ENCODE measurements at regions not wholly inside any gene's neighbourhood (a gene's known extent, or its start where the extent isn't known, plus 50 kb on each side); places are given as distances from the start of the nearest gene placed in this dataset.

DNA sequence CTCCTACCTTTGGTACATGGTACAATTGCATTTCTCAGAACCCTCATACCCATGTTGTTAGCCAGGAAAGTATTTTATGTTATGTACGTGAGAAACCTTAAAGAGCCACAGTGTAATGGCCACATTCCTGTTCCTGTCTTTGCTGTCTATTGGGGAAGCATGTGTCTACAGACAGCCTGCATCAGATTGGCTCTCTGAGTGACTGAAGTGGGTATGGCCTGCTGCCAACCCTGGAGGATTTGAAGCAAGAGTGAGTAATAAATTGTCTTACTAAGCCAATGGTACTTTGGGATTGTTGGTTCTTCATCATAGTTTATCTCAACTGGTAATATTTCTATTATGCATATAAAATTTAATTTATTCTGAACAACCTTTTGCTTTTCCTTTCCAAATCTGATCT is 574.1 kb downstream of the LMO7 start:
- no peak for DNase-seq (ENCODE audit: low read depth in 2 of 2)

GRCh38 chr13:76198568-76199163 is 562.5 kb downstream of the LMO7 start:
- no peak for DNase-seq (ENCODE audit: low read depth in 2 of 2)

DNA sequence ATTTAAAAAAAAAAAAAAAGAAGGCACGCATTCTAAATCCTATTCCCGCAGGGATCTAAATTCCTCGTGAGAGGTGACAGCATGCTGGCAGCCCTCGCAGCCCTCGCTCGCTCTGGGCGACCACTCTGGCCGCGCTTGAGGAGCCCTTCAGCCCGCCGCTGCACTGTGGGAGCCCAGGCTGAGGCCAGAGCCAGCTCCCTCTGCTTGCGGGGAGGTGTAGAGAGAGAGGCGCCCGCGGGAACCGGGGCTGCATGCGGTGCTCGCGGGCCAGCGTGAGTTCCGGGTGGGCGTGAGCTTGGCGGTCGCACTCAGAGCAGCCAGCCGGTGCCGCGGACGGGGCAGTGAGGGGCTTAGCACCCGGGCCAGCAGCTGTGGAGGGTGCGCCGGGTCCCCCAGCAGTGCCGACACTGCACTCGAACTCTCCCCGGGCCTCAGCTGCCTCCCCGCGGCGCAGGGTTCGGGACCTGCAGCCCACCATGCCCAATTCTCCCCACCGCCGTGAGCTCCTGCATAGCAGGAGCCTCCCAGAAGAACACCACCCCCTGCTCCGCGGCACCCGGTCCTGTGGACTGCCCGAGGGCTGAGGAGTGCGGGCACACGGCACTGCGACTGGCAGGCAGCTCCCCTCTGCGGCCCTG is 553.9 kb downstream of the LMO7 start:
- no peak for DNase-seq (ENCODE audit: low read depth in 2 of 2)

- no peak for DNase-seq (ENCODE audit: low read depth in 2 of 2)
Observed at GRCh38 chr13:76175961-76176725, 540.0 kb downstream of the LMO7 start.

DNA sequence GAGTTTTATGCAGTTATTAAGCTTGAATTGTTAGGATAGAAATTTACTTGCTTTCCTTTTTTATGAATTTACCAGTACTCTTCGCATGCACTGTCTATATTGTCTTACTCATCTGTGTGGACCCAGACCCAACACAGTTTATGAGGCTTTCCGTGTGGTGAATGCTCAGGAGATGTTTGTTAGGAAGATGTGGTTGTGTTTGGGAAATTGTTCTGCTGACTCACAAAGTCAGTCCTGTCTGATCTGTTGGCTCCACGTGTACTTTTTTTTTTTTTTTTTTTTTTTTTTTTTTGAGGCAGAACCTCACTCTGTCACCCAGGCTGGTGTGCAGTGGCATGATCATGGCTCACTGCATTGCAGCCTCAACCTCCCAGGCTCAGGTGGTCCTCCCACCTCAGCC is 532.5 kb downstream of the LMO7 start:
- DNase-seq (ENCODE audit: low read depth in 2 of 2) = no peak

DNA sequence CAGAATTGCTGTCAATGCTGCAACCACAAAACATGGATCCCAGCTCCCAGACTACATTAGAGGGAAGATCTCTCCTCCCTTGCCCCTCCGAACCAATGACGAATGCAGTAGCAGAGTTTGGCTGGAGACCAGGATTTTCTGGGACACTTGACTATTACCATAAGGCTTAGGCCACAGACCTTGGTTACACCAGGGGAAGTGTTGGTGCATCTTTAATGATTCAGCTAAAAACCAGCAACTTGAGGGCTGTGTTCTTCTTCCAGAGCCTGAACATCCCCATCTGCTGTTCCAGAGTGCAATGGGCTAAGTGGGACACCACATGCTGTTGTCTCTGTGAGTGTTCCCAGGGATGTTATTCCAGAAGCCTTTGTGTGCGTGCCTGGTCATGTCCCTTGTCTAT is 528.2 kb downstream of the LMO7 start:
- no peak for DNase-seq (ENCODE audit: low read depth in 2 of 2)

DNA sequence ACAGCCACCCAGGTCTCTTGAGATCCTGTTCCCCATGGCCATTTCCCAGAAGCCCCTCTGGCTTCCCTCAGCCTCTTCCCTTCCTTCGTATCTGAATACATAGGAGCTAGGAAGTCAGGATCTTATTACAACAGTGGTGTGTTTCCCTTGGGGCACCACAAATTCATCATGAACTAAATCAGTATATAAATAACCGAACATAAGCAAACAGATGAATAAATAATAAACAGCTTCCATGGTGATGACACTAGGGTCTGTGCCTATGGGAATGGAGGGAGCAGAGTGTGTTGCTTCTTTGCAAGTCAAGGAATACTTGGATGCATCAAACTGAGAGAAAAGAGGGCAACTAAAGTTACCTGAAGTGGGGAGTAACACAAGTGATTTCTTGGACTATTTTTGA is 527.6 kb downstream of the LMO7 start:
- DNase-seq (ENCODE audit: low read depth in 2 of 2) = no peak

GRCh38 chr13:76160961-76161925 is 525.1 kb downstream of the LMO7 start:
- no peak for DNase-seq (ENCODE audit: low read depth in 2 of 2)

GRCh38 chr13:76160506-76160905 is 524.4 kb downstream of the LMO7 start:
- DNase-seq (ENCODE audit: low read depth in 2 of 2) = no peak

DNA sequence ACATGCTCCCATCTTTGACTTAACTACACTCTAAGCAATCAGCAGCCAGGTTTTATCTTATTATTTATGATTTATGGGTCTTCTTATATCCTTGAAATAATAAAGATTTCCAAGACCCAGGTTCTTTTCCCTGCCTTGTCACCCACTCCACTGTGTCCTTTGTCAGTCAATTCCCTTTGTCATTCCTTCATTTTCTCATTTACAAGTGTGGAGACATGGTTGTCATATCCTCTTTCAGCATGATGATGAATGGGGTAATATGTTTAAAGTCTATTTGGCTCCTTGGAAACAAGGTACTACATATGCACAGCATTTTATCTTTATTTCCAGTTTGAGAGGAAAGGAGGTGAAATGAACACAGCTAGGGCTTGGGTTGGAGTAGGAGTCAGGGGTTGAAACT is 521.8 kb downstream of the LMO7 start:
- no peak for DNase-seq (ENCODE audit: low read depth in 2 of 2)

GRCh38 chr13:76153239-76153638 is 517.1 kb downstream of the LMO7 start:
- no peak for DNase-seq (ENCODE audit: low read depth in 2 of 2)

DNA sequence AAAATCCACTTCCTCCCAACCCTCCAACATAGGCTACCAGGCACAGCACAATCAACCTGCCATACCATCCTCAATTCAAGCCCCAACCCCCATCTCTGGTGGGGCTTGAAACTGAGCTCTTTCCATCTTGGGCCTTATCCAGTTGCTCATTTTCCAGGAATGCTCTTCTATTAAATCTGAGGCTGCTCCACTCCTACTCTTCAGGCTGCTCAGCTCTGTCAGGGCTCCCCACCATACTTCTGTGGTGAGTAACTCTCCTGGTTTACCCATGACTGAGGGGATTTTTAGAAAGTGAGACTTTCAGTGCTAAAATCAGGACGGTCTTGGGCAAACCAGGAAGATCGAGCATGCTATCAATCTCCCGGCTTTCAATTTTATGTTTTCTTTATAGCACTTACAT is 512.8 kb downstream of the LMO7 start:
- no peak for DNase-seq (ENCODE audit: low read depth in 2 of 2)

- no peak for DNase-seq (ENCODE audit: low read depth in 2 of 2)
Observed at GRCh38 chr13:76148374-76148773, 512.2 kb downstream of the LMO7 start.

- no peak for DNase-seq (ENCODE audit: low read depth in 2 of 2)
Observed at GRCh38 chr13:76132532-76132931, 496.4 kb downstream of the LMO7 start.

GRCh38 chr13:76131551-76131950 is 495.4 kb downstream of the LMO7 start:
- no peak for DNase-seq (ENCODE audit: low read depth in 2 of 2)

- DNase-seq (ENCODE audit: low read depth in 2 of 2) = no peak
Observed at GRCh38 chr13:76129305-76130000, 493.3 kb downstream of the LMO7 start.

GRCh38 chr13:76127922-76128321 is 491.8 kb downstream of the LMO7 start:
- DNase-seq (ENCODE audit: low read depth in 2 of 2) = no peak

- DNase-seq (ENCODE audit: low read depth in 2 of 2) = no peak
Observed at GRCh38 chr13:76123548-76123947, 487.4 kb downstream of the LMO7 start.

GRCh38 chr13:76116751-76117360 is 480.7 kb downstream of the LMO7 start:
- DNase-seq (ENCODE audit: low read depth in 2 of 2) = no peak

DNA sequence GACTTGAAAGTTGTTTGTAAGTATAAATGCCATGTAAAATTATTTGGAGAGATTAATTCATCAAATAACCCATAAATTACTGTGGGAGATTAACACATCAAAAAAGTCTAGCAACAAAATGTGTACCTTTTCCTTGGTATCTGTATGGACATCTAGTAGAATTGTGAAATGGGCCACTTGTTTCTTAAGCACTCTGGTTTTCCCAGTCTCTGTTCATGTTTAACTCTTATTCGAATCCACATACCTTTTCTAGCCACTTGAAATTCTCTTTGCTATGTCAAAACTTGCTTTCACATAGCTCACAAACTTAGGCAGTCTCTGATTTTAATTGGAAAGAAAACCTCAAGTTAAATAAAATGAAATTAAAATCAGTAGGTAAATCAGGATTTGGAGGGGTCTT is 470.6 kb downstream of the LMO7 start:
- DNase-seq (ENCODE audit: low read depth in 2 of 2) = no peak

DNA sequence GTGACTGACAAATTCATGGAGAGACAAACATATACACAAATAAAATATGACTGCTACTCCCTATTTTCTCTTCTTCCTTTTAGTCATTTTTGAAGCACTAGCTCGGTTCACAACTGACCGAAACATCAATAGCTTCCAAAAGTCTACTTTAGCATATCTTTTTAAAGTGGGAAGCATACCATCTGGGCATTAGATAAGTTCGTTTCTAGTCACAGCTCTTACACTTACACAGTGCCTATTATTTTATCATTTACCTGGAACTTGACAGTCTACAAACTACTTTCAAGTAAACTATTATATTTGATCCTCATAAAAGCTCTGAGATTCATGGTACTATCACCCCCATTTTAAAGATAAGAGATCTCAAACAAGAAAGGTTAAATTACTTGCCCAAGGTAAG is 458.5 kb downstream of the LMO7 start:
- no peak for DNase-seq (ENCODE audit: low read depth in 2 of 2)
